Stomach (tissue), 8 donors: ENCODE measurements at regions not wholly inside any gene's neighbourhood (a gene's known extent, or its start where the extent isn't known, plus 50 kb on each side); places are given as distances from the start of the nearest gene placed in this dataset.

Experiments used
- DNase-seq, 2 donors: peaks; one replicate each; pipeline versions ENCODE4 v3.0.0 to v3.0.0-alpha.2; 2013 to 2019
- H3K27ac ChIP-seq, 5 donors: fragments of 200-600 bp in 4 of 5; sonication (generic) in 4 of 5; one replicate each; pipeline ENCODE4 v1.5.1; 2013 to 2019; ENCODE audit warnings: mild to moderate bottlenecking in 1 of 5, moderate library complexity in 1 of 5
- H3K27me3 ChIP-seq, 3 donors: fragments of 200-600 bp; sonication (generic); one replicate each; pipeline ENCODE4 v1.5.1; 2017 to 2019; ENCODE audit warnings: mixed run types in 1 of 3
- H3K36me3 ChIP-seq, 4 donors: fragments of 200-600 bp; sonication (generic); 1 replicate in 3 of 4; 2 replicates in 1 of 4; pipeline ENCODE4 v1.5.1; 2016 to 2019
- H3K4me1 ChIP-seq, 4 donors: fragments of 200-600 bp; sonication (generic); one replicate each; pipeline ENCODE4 v1.5.1; 2016 to 2019
- H3K4me3 ChIP-seq, 4 donors: fragments of 200-600 bp; sonication (generic) in 3 of 4; one replicate each; pipeline ENCODE4 v1.5.1; 2016 to 2019; ENCODE audit warnings: mild to moderate bottlenecking in 1 of 4
- H3K9me3 ChIP-seq, 4 donors: fragments of 200-600 bp; sonication (generic); one replicate each; pipeline ENCODE4 v1.5.1; 2016 to 2019
- EP300 ChIP-seq: sonication (generic); formaldehyde crosslinking; IDR thresholded peaks from one replicate; pipeline ENCODE4 v1.6.1; 2017; ENCODE audit warnings: antibody characterized with exemption
- POLR2A ChIP-seq, 4 donors: fragments of 450-650 bp; IDR thresholded peaks; one replicate each; pipeline ENCODE4 v1.6.1; 2016; ENCODE audit warnings: antibody characterized with exemption in 4 of 4, control low read depth in 2 of 4, mild to moderate bottlenecking in 1 of 4, moderate library complexity in 1 of 4
- POLR2AphosphoS5 ChIP-seq, 3 donors: sonication (generic); formaldehyde crosslinking; IDR thresholded peaks; one replicate each; pipeline ENCODE4 v1.6.1; 2016; ENCODE audit warnings: antibody characterized with exemption in 3 of 3
- WGBS, 5 donors: extraction: QIAGEN DNeasy Blood & Tissue Kit in 3 of 5; methylation state at CpG; one replicate each; pipeline versions ENCODE4 v1.1.5 to v1.1.7; 2013 to 2018; 5-methylcytosine and 5-hydroxymethylcytosine counted together
- intact Hi-C: fragments of 100-400 bp; cut with DNase I; formaldehyde crosslinking; loops from one replicate; pipeline ENCODE4 v1.15.1; 2023; ENCODE audit warnings: low total_unique reads
- TF ChIP-seq, protein P1 (sequence below), 7 experiments: fragments of 450-650 bp in 4 of 7; fragments of 200-600 bp in 3 of 7; sonication (generic) in 3 of 7; IDR thresholded peaks; one replicate each; pipeline ENCODE4 v1.5.1; 2016 to 2019; ENCODE audit warnings: antibody characterized with exemption in 7 of 7, control low read depth in 2 of 7, mild to moderate bottlenecking in 1 of 7
- donor health status: healthy with polysubstance abuse.
- donor health status: Bipolar disorder and iron deficiency.
- donor health status: healthy.

DNA sequence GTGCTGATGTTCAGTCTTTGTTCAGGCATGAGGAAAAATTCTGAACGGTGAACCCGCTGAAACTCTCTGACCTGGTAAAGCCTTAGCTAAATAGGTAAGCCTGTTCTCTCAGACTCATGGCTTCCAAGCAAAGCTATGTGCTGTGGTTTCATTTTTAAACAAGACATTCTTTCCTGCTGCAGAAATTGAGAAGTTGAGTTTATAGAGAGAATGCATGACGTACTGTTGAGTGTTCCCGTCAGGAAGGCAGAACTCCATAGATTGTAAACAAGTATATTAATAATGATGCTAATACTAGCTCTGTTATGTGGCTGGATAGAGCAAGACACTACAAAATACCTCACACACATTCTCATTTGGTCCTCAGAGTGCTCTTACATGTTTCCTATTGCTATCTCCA lies 424.0 kb upstream of the CRIM1 start:
- TF ChIP-seq, protein P1, sequence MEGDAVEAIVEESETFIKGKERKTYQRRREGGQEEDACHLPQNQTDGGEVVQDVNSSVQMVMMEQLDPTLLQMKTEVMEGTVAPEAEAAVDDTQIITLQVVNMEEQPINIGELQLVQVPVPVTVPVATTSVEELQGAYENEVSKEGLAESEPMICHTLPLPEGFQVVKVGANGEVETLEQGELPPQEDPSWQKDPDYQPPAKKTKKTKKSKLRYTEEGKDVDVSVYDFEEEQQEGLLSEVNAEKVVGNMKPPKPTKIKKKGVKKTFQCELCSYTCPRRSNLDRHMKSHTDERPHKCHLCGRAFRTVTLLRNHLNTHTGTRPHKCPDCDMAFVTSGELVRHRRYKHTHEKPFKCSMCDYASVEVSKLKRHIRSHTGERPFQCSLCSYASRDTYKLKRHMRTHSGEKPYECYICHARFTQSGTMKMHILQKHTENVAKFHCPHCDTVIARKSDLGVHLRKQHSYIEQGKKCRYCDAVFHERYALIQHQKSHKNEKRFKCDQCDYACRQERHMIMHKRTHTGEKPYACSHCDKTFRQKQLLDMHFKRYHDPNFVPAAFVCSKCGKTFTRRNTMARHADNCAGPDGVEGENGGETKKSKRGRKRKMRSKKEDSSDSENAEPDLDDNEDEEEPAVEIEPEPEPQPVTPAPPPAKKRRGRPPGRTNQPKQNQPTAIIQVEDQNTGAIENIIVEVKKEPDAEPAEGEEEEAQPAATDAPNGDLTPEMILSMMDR (IDR thresholded peaks at IDR 0.05) = no peak
- TF ChIP-seq POLR2AphosphoS5 (IDR thresholded peaks at IDR 0.05) (no peak), POLR2A (IDR thresholded peaks at IDR 0.05) (no peak), EP300 (no peak)
- H3K4me3 ChIP-seq = no peak overlapping the region
- no peaks in the 10 kb centered on the region for H3K4me1 ChIP-seq
- intact Hi-C loops = no loop called here
- no peak for DNase-seq
- no peaks in the 10 kb centered on the region for H3K27me3 ChIP-seq
- H3K36me3 ChIP-seq = no peaks in the 10 kb centered on the region
- H3K9me3 ChIP-seq = no peaks in the 10 kb centered on the region
- H3K27ac ChIP-seq = no peak overlapping the region
- 81 to 91% (median 89%) methylated on average over 4 of the region's 4 CpGs for WGBS, 5 donors

- 62 to 81% (median 76%) methylated on average over 5 of the region's 5 CpGs for whole genome bisulfite sequencing, 5 donors
- Histone ChIP-seq H3K4me3 (no peak overlapping the region), H3K9me3 (no peaks in the 10 kb centered on the region), H3K4me1 (no peaks in the 10 kb centered on the region), H3K27me3 (no peaks in the 10 kb centered on the region), H3K36me3 (no peaks in the 10 kb centered on the region), H3K27ac (no peak overlapping the region)
- DNase-seq = no peak
- intact Hi-C loops = no loop called here
- TF ChIP-seq POLR2AphosphoS5 (IDR thresholded peaks at IDR 0.05) = no peak
- TF ChIP-seq, protein P1 (IDR thresholded peaks at IDR 0.05) = no peak
Observed at GRCh38 chr2:35931115-35931514, 424.5 kb upstream of the CRIM1 start.

DNA sequence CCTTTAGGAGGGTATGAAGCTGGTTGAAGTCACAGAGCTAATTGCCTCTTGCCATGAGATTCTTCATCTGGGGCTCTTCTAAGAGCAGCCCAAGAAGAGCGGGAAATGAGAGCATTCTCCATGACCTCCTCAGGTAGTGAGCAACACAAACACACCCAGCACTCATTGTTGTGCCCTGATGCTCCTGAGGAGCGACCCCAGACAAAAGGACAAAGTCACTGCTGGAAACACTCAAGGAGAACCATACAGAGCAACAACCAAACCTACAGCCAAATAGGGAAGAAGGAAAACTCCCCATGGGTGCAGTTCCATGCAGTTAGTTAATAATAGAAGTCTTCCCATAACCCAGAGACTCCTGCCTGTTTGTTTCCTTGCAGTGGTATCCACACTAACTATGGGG lies 426.0 kb upstream of the CRIM1 start:
- Histone ChIP-seq H3K27ac (no peak overlapping the region), H3K36me3 (no peaks in the 10 kb centered on the region), H3K4me3 (no peak overlapping the region), H3K27me3 (no peaks in the 10 kb centered on the region), H3K9me3 (no peaks in the 10 kb centered on the region), H3K4me1 (no peaks in the 10 kb centered on the region)
- 64 to 91% (median 72%) methylated on average over 2 of the region's 2 CpGs for WGBS, 5 donors
- no peak for TF ChIP-seq POLR2A (IDR thresholded peaks at IDR 0.05)
- TF ChIP-seq EP300 = no peak
- TF ChIP-seq, protein P1 (IDR thresholded peaks at IDR 0.05) = no peak
- no peak for TF ChIP-seq POLR2AphosphoS5 (IDR thresholded peaks at IDR 0.05)
- DNase-seq = no peak
- intact Hi-C loops = no loop called here

- H3K27me3 ChIP-seq = no peaks in the 10 kb centered on the region
- no peaks in the 10 kb centered on the region for H3K4me1 ChIP-seq
- H3K27ac ChIP-seq = no peak overlapping the region
- no peak overlapping the region for H3K4me3 ChIP-seq
- intact Hi-C loops = no loop called here
- no peaks in the 10 kb centered on the region for H3K36me3 ChIP-seq
- TF ChIP-seq POLR2A (IDR thresholded peaks at IDR 0.05) = no peak
- no peak for TF ChIP-seq EP300
- TF ChIP-seq, protein P1 (IDR thresholded peaks at IDR 0.05) = no peak
- no peak for TF ChIP-seq POLR2AphosphoS5 (IDR thresholded peaks at IDR 0.05)
- no peak for DNase-seq
- no peaks in the 10 kb centered on the region for H3K9me3 ChIP-seq
Observed at GRCh38 chr2:35920061-35920460, 435.5 kb upstream of the CRIM1 start.

GRCh38 chr2:35915261-35915660 lies 440.3 kb upstream of the CRIM1 start:
- no peaks in the 10 kb centered on the region for H3K4me1 ChIP-seq
- no peaks in the 10 kb centered on the region for H3K27me3 ChIP-seq
- no peak for DNase-seq
- WGBS, 5 donors = 66 to 75% (median 72%) methylated on average over 4 of the region's 4 CpGs
- no peaks in the 10 kb centered on the region for H3K9me3 ChIP-seq
- no peak overlapping the region for H3K4me3 ChIP-seq
- TF ChIP-seq, protein P1 (IDR thresholded peaks at IDR 0.05) = no peak
- TF ChIP-seq EP300 (no peak), POLR2A (IDR thresholded peaks at IDR 0.05) (no peak), POLR2AphosphoS5 (IDR thresholded peaks at IDR 0.05) (no peak)
- no peak overlapping the region for H3K27ac ChIP-seq
- no peaks in the 10 kb centered on the region for H3K36me3 ChIP-seq
- intact Hi-C loops = no loop called here
